ENCODE measurements at regions not wholly inside any gene's neighbourhood (a gene's known extent, or its start where the extent isn't known, plus 50 kb on each side); places are given as distances from the start of the nearest gene placed in this dataset.

- no peak for TF ChIP-seq ZNF512 (tag; IDR thresholded peaks at IDR 0.05)
- no peak for TF ChIP-seq PHF20 (IDR thresholded peaks at IDR 0.05; ENCODE audit: partially characterized antibody)
- no peak for TF ChIP-seq PCBP1 (IDR thresholded peaks at IDR 0.05; ENCODE audit: low read depth, low read length, poor library complexity, severe bottlenecking)
- no peak for TF ChIP-seq ATF1 (CRISPR knock-in tag; IDR thresholded peaks at IDR 0.05)
- TF ChIP-seq ATF1 (tag; IDR thresholded peaks at IDR 0.05) = no peak
- no peak for TF ChIP-seq DIDO1 (tag; IDR thresholded peaks at IDR 0.05; ENCODE audit: low read depth)
- TF ChIP-seq CEBPG (CRISPR knock-in tag; IDR thresholded peaks at IDR 0.05) = no peak
- no peak for TF ChIP-seq CEBPG (tag; conservative IDR thresholded peaks at IDR 0.05 in 1 of 2, IDR thresholded peaks at IDR 0.05 in 1 of 2)
- no peak for TF ChIP-seq RFX7 (CRISPR knock-in tag; IDR thresholded peaks at IDR 0.05)
Measured at GRCh38 chr11:15720460-15720859, 605.7 kb downstream of the INSC start (continued).

GRCh38 chr11:15723966-15724365 is 609.2 kb downstream of the INSC start:
- DNase-seq (ENCODE audit: extremely low read depth in 1 of 4, low spot score in 3 of 4) (no peak), ATAC-seq (no peak), FAIRE-seq (no peak)
- no peak overlapping the region for H3K9ac ChIP-seq (ENCODE audit: insufficient read depth in 1 of 2, low read depth in 2 of 2, low read length in 2 of 2)
- H3K79me2 ChIP-seq (ENCODE audit: control insufficient read depth, insufficient read depth, low read length) = no peaks in the 10 kb centered on the region
- in situ Hi-C loops (cut with MboI) (no loop called here), intact Hi-C loops (cut with micrococcal nuclease) (no loop called here)
- H3K9me1 ChIP-seq (ENCODE audit: control insufficient read depth, insufficient read depth, low read length) = no peaks in the 10 kb centered on the region
- H3K4me3 ChIP-seq = no peak overlapping the region
- H4K20me1 ChIP-seq (replicated peaks; ENCODE audit: control insufficient read depth, insufficient read depth, low read length) = no peaks in the 10 kb centered on the region
- POLR2A ChIA-PET = no interaction called here
- H2AFZ ChIP-seq (ENCODE audit: low read depth, low read length) = no peak overlapping the region
- H3K36me3 ChIP-seq (ENCODE audit: control insufficient read depth, insufficient read depth, low read length) = no peaks in the 10 kb centered on the region
- H3K9me3 ChIP-seq (replicated peaks; ENCODE audit: control insufficient read depth, insufficient read depth, low read depth, low read length) = no peaks in the 10 kb centered on the region
- H3K27ac ChIP-seq (ENCODE audit: extremely low read depth, low read depth, low read length) = no peak overlapping the region
- H3K4me2 ChIP-seq (ENCODE audit: insufficient read depth, low read length) = no peak overlapping the region
- H3K4me1 ChIP-seq (replicated peaks in 1 of 2; ENCODE audit: control insufficient read depth in 2 of 2, insufficient read depth in 2 of 2, low read length in 2 of 2) = no peaks in the 10 kb centered on the region
- no peaks in the 10 kb centered on the region; a peak in 1 of 5 replicates for H3K27me3 ChIP-seq (ENCODE audit: control insufficient read depth in 2 of 2, insufficient read depth in 2 of 2, low read length in 2 of 2)
- no TSS peak for BruUV-seq (replicated peaks)
- CTCF ChIA-PET (ENCODE audit: low intra/inter-chr PET ratio) = no interaction called here
- TF ChIP-seq, protein P1, sequence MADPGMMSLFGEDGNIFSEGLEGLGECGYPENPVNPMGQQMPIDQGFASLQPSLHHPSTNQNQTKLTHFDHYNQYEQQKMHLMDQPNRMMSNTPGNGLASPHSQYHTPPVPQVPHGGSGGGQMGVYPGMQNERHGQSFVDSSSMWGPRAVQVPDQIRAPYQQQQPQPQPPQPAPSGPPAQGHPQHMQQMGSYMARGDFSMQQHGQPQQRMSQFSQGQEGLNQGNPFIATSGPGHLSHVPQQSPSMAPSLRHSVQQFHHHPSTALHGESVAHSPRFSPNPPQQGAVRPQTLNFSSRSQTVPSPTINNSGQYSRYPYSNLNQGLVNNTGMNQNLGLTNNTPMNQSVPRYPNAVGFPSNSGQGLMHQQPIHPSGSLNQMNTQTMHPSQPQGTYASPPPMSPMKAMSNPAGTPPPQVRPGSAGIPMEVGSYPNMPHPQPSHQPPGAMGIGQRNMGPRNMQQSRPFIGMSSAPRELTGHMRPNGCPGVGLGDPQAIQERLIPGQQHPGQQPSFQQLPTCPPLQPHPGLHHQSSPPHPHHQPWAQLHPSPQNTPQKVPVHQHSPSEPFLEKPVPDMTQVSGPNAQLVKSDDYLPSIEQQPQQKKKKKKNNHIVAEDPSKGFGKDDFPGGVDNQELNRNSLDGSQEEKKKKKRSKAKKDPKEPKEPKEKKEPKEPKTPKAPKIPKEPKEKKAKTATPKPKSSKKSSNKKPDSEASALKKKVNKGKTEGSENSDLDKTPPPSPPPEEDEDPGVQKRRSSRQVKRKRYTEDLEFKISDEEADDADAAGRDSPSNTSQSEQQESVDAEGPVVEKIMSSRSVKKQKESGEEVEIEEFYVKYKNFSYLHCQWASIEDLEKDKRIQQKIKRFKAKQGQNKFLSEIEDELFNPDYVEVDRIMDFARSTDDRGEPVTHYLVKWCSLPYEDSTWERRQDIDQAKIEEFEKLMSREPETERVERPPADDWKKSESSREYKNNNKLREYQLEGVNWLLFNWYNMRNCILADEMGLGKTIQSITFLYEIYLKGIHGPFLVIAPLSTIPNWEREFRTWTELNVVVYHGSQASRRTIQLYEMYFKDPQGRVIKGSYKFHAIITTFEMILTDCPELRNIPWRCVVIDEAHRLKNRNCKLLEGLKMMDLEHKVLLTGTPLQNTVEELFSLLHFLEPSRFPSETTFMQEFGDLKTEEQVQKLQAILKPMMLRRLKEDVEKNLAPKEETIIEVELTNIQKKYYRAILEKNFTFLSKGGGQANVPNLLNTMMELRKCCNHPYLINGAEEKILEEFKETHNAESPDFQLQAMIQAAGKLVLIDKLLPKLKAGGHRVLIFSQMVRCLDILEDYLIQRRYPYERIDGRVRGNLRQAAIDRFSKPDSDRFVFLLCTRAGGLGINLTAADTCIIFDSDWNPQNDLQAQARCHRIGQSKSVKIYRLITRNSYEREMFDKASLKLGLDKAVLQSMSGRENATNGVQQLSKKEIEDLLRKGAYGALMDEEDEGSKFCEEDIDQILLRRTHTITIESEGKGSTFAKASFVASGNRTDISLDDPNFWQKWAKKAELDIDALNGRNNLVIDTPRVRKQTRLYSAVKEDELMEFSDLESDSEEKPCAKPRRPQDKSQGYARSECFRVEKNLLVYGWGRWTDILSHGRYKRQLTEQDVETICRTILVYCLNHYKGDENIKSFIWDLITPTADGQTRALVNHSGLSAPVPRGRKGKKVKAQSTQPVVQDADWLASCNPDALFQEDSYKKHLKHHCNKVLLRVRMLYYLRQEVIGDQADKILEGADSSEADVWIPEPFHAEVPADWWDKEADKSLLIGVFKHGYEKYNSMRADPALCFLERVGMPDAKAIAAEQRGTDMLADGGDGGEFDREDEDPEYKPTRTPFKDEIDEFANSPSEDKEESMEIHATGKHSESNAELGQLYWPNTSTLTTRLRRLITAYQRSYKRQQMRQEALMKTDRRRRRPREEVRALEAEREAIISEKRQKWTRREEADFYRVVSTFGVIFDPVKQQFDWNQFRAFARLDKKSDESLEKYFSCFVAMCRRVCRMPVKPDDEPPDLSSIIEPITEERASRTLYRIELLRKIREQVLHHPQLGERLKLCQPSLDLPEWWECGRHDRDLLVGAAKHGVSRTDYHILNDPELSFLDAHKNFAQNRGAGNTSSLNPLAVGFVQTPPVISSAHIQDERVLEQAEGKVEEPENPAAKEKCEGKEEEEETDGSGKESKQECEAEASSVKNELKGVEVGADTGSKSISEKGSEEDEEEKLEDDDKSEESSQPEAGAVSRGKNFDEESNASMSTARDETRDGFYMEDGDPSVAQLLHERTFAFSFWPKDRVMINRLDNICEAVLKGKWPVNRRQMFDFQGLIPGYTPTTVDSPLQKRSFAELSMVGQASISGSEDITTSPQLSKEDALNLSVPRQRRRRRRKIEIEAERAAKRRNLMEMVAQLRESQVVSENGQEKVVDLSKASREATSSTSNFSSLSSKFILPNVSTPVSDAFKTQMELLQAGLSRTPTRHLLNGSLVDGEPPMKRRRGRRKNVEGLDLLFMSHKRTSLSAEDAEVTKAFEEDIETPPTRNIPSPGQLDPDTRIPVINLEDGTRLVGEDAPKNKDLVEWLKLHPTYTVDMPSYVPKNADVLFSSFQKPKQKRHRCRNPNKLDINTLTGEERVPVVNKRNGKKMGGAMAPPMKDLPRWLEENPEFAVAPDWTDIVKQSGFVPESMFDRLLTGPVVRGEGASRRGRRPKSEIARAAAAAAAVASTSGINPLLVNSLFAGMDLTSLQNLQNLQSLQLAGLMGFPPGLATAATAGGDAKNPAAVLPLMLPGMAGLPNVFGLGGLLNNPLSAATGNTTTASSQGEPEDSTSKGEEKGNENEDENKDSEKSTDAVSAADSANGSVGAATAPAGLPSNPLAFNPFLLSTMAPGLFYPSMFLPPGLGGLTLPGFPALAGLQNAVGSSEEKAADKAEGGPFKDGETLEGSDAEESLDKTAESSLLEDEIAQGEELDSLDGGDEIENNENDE (IDR thresholded peaks at IDR 0.05; ENCODE audit: low read depth, low read length) = no peak
